GM21390 (cell line): ENCODE measurements at regions not wholly inside any gene's neighbourhood (a gene's known extent, or its start where the extent isn't known, plus 50 kb on each side); places are given as distances from the start of the nearest gene placed in this dataset.

Experiments used
- ATAC-seq: cut with Tn5 transposase; IDR thresholded peaks from one replicate; pipeline ENCODE4 v1.9.1; 2021; ENCODE audit not compliant: unreplicated experiment

DNA sequence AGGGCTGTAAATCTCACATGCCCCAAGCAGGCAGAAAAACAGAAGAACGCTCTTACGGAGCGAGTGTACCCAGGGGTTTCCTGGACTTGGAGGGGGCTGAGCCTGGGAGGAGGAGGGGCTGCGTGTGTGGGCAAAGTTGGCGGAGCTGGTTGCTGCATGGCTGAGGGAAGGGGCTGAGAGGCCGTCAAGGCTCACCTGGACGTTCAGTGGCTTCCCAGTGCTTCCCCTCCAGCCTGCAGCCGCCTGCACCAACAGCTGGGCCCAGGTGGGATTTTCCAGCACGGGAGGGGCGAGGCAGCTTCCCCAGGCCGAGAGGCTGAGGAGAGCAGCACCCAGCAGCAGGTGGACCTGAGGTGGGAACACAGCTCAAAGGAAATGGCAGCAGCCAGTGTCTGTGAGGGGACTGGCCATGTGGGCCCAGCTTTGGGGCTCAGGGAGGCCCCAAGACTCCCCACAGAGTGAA lies 70.6 kb upstream of the CTDP1 start:
- ATAC-seq, result no peak

DNA sequence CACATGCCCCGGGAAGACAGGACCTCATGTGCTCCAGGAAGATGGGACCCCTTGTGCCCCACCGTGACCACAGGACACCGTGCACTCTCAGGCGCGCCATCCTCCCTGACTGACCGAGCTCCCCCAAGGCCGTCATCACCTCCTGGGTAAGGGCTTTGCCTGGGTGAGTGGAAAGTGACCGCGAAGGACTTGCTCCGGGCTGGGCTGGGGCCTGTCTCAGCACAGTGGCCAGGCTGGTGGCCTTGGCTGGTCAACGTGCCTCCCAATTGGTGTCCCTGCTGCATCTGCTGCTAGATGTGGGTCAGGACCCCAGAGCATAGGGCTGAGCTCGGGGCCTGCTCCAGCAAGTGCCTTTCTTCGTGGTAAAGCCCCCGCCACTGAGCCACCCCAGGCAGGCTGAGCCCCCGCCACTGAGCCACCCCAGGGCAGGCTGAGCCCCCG lies 69.7 kb upstream of the CTDP1 start:
- no peak for ATAC-seq

DNA sequence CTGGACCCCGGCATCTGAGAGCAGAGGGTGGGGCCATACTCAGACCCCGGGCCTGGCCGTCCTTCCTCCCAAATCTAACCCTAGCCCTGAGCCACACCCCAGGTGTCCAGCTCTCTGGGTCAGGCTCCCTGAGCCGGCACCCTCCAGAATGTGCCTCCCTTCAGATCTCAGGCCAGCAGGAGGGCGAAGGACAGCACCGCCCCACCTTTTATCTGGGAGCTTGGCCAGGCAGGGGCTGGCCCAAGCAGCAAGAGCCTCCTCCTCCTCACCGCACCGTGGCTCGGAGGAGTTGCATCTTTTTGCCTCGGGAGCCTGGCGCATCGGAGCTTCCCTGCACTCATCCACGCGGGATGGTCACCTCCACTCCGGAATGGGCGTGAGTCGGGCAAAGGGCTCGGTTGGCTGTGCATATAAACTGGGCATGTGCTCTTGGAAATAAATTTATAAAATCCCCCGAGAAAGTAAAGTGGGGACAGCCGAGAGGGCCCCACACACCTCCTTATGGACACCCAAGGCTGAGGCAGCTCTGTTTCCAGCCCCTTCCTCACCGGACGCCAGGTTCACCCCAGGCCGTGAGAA lies 69.1 kb upstream of the CTDP1 start:
- ATAC-seq, result no peak

DNA sequence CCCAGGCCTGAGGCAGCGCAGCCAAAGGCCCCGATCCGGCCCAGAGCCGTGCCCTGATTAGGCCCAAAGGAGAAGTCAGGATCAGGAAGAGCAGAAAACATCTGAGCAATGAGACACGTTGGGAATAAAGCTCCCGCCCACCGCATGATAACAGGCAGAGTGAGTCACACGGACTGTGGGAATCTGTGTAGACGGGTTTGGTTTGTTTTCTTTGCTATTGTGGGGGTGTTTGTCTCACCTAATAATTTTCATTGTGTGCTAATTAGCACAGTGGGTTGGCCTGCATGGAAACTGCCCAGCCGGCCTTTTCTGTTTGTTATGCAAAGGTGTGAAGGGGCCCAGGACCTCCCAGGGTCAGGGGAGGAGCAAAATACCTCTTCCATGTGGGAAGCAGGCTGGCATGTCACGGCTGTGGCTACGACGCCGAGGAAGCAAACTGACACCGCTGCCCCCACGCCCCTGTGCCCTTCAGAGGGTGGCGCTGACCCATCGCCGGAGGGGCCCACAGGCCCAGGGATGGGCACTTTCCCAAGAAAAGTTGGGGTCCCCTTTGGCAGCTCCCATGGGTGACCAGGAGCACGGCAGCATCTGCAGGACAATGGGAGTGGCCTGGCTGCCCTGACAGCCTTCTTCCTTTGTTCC lies 68.4 kb upstream of the CTDP1 start:
- ATAC-seq, result no peak

DNA sequence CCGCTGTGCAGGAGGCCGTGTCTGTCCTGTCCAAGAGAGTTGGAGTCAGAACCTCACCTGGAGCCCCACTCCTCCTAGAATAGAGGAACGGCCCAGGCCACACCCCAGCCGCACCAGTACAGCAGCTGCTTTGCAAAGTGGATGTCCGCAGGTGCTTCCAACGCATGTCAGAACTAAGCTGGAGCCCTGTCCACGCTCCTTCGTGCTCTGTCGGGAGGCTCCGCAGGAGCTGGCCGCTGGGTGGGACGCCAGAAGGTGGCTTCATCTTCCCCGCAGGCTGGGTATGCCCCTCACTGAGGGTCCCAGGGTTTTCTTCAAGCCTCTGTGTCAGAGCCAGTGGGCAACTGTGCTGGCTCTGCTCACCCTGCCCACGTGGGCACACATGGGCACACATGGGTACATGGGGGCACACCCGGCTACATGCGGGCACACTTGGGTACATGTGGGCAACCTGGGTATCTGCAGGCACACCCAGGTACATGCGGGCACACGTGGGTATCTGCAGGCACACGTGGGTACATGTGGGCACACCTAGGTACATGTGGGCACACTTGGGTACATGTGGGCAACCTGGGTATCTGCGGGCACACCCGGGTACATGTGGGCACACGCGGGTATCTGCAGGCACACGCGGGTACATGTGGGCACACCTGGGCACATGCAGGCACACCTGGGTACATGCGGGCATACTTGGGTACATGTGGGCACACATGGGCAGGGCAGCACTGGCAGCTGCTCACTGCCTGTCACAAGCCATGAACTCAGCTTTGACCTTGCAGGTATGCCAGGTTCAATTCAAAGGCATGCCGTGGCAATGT lies 67.1 kb upstream of the CTDP1 start:
- no peak for ATAC-seq

DNA sequence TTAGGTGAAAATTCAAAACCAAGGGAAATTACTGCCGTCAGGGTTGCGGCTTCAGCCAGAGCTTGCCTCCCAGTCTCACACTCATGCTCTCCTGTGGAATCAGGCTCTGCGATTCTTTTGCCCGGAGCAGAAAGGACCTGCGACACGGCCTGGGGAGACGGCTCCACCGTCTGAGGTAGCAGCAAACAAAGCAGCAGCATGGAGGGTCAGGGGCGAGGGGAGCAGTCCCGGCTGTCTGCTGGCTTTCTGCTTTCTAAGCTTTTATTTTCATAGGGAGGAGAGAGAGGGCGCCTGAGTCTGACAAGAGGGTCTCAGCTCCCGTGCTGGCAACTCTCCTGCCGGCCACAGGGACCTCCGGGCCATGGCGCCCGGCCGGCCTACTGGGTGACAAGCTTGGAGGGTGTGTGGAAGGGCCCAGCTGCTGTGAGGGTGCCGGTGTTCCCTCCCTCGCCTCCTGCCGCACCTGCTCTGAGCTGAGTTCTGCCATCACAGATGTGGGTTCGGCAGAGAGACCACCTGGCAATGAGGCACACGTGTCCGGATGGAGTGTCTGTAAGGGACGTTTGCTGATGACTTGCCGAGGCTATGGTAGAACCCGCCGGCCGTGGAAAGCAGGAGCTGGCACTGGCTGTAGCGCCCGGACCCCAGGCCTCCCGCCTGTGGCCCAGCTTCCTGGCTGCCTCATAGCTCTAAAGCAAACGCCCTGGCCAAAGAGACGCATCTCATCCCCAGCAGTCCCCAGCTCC lies 66.2 kb upstream of the CTDP1 start:
- ATAC-seq, result no peak

GRCh38 chr18:79614211-79614955 lies 65.2 kb upstream of the CTDP1 start:
- no peak for ATAC-seq

- ATAC-seq, result no peak
Observed at GRCh38 chr18:79615091-79615490, 64.5 kb upstream of the CTDP1 start.

- ATAC-seq, result no peak
Observed at GRCh38 chr18:79615586-79615985, 64.0 kb upstream of the CTDP1 start.

GRCh38 chr18:79616651-79617510 lies 62.7 kb upstream of the CTDP1 start:
- ATAC-seq, result no peak

DNA sequence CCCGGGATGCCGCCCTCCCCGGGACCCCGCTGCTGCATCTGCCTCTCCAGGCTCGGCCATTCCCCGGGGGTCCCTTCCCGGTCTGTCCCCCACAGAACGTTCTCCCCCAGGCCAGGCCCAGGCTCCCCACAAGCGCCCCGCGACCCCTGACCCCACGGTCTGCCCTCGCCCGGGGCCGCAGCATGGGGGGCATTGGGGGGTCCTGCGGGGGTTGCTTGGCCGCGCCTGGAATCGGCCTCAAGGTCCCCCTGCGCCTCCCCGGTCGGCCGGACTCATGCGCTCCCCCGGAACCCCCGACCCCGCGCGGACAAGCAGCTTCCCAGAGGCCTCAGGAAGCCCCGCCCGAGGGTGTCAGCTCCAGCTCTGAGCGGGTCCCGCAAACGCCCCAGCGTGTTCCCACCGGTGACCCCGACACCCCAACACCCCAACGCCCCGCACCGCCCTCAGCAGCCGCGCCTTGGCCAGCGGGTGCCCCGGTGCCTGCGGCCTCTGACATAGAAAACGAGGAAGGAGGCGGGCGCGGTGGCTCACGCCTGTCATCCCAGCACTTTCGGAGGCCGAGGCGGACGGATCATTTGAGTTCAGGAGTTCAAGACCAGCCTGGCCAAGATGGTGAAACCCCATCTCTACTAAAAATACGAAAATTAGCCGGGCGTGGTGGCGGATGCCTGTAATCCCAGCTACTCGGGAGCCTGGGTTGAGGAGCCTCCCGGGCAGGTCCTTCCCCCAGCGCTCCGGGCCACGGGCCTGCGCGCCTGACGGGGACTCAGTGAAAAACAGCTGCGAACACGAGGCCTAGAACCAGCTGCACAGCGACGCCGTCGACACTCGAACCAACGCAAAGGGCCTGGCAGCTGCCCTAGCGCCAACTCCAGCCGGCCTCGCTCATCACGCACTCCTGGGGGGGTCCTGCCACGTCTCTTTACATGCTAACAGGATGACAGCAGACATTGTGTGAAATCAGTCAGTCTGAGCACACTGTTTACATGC lies 61.8 kb upstream of the CTDP1 start:
- ATAC-seq, result no peak

- no peak for ATAC-seq
Observed at GRCh38 chr18:79620576-79621165, 58.9 kb upstream of the CTDP1 start.

DNA sequence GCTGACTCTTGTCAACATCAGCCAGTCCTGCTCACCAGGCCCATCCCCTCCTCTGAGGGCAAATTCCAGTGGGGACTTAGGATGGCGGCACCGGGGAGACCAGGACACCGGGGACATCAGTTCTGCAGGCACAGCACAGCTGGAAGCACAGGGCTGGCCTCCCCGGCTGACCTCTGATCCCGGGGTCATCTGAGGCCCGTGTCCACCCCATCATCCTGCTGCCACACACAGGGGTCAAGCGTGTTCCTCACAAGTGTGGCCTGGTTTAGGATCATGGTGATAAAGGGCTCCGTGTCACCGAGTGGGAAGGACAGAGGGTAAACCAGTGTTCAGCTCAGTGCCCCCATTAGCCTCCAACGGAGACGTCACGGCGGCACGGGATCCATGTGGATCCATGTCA lies 58.1 kb upstream of the CTDP1 start:
- no peak for ATAC-seq

DNA sequence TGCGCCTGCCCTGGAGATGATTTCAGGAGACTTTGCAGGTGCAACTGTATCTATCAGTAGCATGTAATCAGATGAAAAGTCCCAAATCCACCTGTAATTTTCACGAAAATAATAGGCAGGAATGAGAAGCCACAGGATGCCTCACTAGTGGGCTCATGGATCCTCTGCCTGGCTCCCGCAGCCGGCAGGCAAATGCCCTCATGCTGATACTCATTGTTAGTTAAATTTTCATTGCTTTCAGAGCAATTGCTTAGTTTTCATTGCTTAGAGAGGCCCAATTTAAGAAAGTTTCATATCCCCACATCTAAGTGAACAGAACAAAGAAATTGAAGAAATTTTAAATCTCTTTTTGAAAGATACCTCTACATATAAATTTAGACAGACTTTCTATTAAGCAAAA lies 57.6 kb upstream of the CTDP1 start:
- no peak for ATAC-seq

DNA sequence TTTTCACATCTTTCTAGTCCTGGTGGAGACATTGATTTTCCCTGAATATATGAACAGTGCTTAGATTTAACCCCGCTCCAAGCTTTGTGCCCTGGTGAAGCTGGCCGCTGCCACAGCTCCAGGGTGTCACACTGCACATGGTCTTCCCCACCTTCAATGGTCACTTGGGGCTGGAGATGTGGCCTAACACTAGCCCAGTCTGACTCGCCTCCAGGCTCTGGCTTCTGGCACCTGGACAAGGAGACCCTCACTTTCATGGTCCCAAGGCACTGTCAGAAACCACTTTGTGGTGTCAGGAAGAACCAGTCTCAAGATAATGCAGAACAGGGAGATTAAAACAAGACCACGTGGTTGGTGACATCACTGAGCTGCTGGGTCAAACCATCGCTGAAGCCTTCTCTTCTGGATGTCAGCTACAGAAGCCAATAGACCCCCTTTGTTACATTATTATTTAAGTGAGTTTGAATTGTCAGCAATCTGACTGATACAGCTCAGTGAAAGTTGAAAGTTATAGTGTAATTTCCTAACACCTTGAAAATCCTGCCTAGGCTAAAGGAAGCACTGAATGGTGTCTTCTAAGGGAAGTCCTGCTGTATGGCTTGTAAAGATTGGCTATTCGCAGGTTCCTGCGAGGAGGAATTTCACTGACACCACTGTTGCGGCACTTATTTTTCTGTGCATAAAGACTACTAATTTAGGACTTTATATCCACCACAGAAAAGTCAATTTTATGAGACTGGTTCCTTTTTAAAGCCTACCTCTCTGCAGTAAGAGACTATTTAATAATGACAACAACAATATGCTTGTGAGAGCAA lies 55.0 kb upstream of the CTDP1 start:
- ATAC-seq, result peak; percentile 33

GRCh38 chr18:79625195-79625923 lies 54.2 kb upstream of the CTDP1 start:
- ATAC-seq, result peak; percentile 76
